HG02588 (cell line): ENCODE measurements at regions not wholly inside any gene's neighbourhood (a gene's known extent, or its start where the extent isn't known, plus 50 kb on each side); places are given as distances from the start of the nearest gene placed in this dataset.
A peak's percentile ranks its signal among the peaks of the same experiment; 100 is the strongest.
"Not testable (repeated sequence)": the region's sequence is repeated elsewhere in the genome, so short reads cannot be mapped to it uniquely, and the experiment has no call there.

Experiments used
- ATAC-seq: cut with Tn5 transposase; IDR thresholded peaks from one replicate; pipeline ENCODE4 v1.9.1; 2021; ENCODE audit warnings: mild to moderate bottlenecking, moderate library complexity; ENCODE audit not compliant: unreplicated experiment

GRCh38 chr6:8820313-8820712, 385.0 kb upstream of the SLC35B3 start:
- ATAC-seq: no peak

- no peak for ATAC-seq
These were observed 384.1 kb upstream of the SLC35B3 start for GRCh38 chr6:8819446-8819845.

- no peak for ATAC-seq
These were observed 379.2 kb upstream of the SLC35B3 start for GRCh38 chr6:8814440-8815000.

DNA sequence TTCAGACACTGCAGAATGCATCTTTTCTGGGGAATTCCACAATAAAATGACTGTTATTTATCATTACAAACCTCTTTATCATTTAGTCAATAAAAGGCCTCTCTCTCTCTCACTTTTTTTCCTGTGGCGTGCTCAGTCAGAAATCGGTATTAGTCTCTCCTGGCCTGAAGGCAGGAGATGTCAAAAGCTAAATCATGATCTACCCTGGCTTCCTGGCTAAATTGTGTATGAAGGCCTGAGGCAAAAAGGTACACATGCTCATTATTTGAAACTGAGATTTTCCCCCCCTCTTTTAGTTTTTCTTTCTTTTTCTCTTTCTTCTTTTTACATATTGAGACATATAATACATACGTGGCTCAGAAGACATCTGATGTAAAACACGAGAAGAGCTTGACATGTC, 375.0 kb upstream of the SLC35B3 start:
- no peak for ATAC-seq

- ATAC-seq: no peak
These were observed 374.3 kb upstream of the SLC35B3 start for GRCh38 chr6:8809662-8810061.

DNA sequence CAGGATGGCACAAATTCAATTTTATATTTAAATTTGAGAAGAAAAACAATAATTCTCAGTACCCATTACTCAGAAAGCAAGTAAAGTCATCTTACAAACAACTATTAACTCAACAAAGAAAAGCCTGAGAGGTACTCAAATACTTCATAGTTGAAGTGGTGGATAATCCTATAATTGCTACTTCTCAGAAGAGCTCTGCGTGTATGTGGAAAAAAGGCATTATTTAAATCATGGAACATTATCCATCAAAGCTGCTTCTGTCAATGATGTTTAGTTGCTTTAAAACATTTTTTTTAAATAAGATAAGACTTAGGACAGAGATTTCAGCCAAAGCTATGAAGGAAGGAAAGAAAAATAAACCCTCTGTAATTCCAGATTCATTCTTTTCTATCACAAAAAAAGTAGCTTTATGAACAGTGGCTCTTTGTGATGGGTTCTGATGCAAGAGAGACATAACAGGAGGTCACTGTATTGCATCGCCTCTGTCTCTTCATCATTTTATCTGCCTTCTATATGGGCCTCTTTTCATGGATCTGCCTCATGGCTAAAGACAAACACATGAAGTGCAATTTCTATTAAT, 367.9 kb upstream of the SLC35B3 start:
- ATAC-seq: no peak

- not testable (repeated sequence) for ATAC-seq
These were observed 367.1 kb upstream of the SLC35B3 start for GRCh38 chr6:8802397-8802796.

- ATAC-seq: no peak
These were observed 359.1 kb upstream of the SLC35B3 start for GRCh38 chr6:8794420-8794819.

DNA sequence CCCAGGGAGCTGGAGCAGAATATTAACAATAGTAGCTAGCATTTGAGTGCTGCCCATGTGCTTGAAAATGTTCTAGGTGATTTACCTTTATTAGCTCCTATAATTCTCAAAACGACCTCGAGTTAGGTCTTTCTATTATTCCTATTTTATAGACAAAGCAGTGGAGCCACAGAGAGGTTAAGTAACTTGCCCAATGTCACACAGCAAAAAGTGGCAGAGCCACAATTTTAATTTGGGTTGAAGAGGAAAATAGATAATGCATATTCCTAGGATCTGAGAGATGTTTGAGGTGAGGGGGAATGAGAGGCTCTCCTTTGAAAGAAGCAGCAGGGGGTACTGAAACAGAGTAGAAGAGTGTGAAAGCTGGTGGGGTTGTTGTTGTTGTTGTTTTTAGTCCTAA, 354.5 kb upstream of the SLC35B3 start:
- ATAC-seq: no peak

DNA sequence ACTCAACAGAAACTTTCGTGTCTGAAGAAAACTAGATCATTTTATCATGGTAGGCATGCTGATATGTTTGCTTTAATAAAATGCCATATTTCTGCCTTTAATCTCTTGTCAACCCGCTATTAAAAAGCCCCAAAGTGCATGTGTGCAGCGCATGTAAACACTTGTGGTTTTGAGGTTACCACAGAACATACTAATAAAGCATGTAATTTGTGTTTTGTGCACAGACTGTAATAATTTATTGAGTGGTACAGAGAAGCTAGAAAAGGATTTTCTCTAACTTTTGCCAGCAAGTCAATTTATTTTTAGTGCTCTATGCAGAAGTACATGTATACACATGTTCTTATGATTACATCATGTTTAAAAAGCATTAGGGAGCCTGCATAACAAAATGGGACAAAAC, 349.9 kb upstream of the SLC35B3 start:
- no peak for ATAC-seq

DNA sequence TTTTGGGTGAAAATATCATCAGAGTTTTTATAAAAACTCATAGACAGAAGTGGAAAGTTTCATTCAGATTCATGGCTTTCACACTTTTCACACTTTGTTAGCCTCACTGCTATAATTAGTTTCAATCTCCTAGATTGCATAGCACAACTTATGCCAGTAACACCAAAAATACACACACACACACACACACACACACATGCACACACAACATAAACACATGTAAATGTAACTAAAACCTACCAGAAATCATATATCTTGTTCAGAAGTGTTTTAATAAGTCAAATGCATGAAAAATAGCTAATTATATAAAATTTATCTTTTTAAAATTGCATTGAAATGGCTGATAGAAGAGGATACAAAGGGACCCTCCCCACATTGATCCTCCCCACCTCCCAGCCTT, 347.8 kb upstream of the SLC35B3 start:
- no peak for ATAC-seq

DNA sequence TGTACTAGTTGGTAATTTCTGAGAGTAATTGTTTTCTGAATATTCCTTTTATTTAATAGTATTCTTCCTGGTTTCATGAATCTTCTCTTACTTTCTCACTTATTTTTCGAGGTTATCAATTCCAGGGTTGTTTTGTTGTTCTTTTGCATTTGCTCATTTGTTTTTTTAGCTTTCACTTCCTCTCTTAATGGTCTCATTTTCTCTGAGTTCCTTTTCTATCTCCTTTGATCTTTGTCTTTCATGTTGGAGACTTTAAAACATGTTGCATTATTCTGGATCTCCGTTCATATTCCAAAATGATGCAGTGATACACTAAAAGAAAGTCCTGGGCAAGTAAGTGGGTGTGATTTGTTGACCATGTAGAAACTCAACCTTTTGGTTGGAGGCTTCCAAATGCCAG, 345.3 kb upstream of the SLC35B3 start:
- no peak for ATAC-seq

DNA sequence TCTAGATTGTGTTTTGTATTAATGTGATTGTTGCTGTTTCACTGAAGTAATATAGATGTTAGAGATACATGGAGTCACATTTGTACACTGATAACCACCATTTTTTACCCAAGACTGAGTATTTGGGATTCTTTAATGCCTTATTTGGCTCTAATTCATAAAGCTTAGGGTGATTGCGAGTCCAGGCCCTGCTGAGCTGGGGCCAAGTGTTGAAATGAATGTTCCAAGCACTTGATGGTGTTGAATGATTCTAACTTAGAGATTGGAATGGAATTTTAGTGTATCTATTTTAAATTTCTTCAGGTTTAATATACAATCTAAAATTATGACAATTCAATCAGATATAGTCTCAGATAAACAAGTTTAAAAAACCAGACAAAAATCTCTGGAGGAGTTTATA, 329.4 kb upstream of the SLC35B3 start:
- ATAC-seq: no peak

DNA sequence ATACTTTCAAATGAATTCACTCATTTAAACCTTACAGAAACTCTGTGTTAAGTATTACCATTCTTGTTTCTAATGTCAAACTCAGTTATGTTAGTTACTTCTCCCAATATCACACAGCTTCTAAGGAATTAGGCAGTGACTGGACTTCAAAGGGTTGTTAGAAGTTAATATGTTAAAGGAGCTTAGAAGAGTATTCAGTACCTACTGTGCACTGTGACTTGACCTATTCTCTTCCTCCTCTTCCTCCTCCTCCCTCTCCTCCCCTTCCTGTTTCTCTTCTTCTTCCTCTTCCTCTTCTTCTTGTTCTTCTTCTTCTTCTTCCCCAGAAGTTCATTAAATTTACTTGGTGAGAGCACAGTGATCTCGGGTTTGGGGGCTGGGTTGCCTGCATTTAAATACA, 325.6 kb upstream of the SLC35B3 start:
- no peak for ATAC-seq

- no peak for ATAC-seq
These were observed 323.1 kb upstream of the SLC35B3 start for GRCh38 chr6:8758412-8758811.

- no peak for ATAC-seq
These were observed 315.3 kb upstream of the SLC35B3 start for GRCh38 chr6:8750627-8751026.

DNA sequence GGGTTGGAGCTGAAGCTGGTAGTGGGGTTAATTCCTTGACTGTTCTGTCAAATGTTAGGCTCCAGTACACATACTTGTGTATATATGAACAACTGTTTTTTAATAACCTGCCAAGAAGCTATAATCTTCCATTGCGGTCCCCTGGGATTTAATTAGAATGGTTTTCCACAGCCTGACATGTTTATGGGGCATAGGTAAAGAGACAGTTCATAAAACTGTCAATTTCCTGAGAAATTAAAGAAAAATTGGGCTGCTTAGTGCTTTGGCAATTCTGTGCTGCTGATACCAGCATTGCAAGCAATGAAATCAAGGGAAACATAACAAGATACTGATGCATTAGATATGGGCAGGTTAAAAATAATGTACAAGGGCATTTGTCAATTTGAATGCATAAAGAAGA, 314.1 kb upstream of the SLC35B3 start:
- ATAC-seq: no peak

- peak; percentile 91 for ATAC-seq
These were observed 307.9 kb upstream of the SLC35B3 start for GRCh38 chr6:8743170-8743745.

DNA sequence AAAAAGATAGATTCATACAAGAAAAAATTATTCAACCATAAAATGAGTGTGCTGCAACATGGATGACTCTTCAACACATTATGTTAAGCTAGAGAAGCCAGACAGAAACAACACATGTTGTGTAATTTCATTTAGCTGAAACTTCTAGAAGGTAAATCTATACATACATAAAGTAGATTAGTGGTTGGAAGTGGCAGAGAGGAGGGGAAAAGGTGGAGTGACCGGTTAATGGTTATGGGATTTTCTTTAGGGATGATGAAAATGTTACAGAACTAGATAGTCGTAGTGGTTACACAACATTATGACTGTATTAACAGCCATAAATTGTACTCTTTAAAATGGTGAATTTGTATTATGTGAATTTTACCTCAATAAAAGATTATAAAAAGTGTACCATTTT, 304.1 kb upstream of the SLC35B3 start:
- no peak for ATAC-seq

GRCh38 chr6:8738951-8739350, 303.6 kb upstream of the SLC35B3 start:
- no peak for ATAC-seq

- ATAC-seq: no peak
These were observed 301.0 kb upstream of the SLC35B3 start for GRCh38 chr6:8736156-8736895.

- ATAC-seq: no peak
These were observed 298.5 kb upstream of the SLC35B3 start for GRCh38 chr6:8733879-8734278.
